GM23338 (cell line): ENCODE measurements at regions not wholly inside any gene's neighbourhood (a gene's known extent, or its start where the extent isn't known, plus 50 kb on each side); places are given as distances from the start of the nearest gene placed in this dataset.
A peak's percentile ranks its signal among the peaks of the same experiment; 100 is the strongest.

Source experiments
- ATAC-seq: fragments of 200-7000 bp; cut with Tn5 transposase; 3 replicates; pipeline ENCODE4 v1.9.1; 2020
- DNase-seq: peaks from one replicate; pipeline ENCODE4 v3.0.0-alpha.2; 2015; ENCODE audit warnings: low spot score
- H2AFZ ChIP-seq: fragments of 200-600 bp; sonication (generic); 2 replicates; pipeline ENCODE4 v1.8.0; 2016; ENCODE audit warnings: antibody characterized with exemption, mild to moderate bottlenecking, moderate library complexity
- H3F3A ChIP-seq: fragments of 200-600 bp; sonication (generic); replicated peaks from 2 replicates; pipeline ENCODE4 v1.8.0; 2017; ENCODE audit warnings: antibody characterized with exemption, mixed run types, low read depth
- H3K27ac ChIP-seq: fragments of 200-600 bp; sonication (generic); 2 replicates; pipeline ENCODE4 v1.6.1; 2016; ENCODE audit warnings: low read depth
- H3K27me3 ChIP-seq: fragments of 200-600 bp; sonication (generic); 2 replicates; pipeline ENCODE4 v1.8.0; 2016; ENCODE audit warnings: mild to moderate bottlenecking, mixed run types, moderate library complexity; ENCODE audit not compliant: insufficient read depth
- H3K36me3 ChIP-seq: fragments of 200-600 bp; sonication (generic); 2 replicates; pipeline ENCODE4 v1.8.0; 2016; ENCODE audit warnings: mild to moderate bottlenecking; ENCODE audit not compliant: insufficient read depth
- H3K4me1 ChIP-seq: fragments of 200-600 bp; sonication (generic); 2 replicates; pipeline ENCODE4 v1.8.0; 2016; ENCODE audit warnings: mild to moderate bottlenecking, moderate library complexity; ENCODE audit not compliant: insufficient read depth
- H3K4me2 ChIP-seq: fragments of 200-600 bp; sonication (generic); 2 replicates; pipeline ENCODE4 v1.7.1; 2017; ENCODE audit warnings: mixed run types
- H3K4me3 ChIP-seq: fragments of 200-600 bp; sonication (generic); 2 replicates; pipeline ENCODE4 v1.6.1; 2016; ENCODE audit warnings: mixed run types
- H3K79me2 ChIP-seq: fragments of 200-600 bp; sonication (generic); replicated peaks from 2 replicates; pipeline ENCODE4 v1.8.0; 2017; ENCODE audit warnings: mild to moderate bottlenecking; ENCODE audit not compliant: insufficient read depth
- H3K9me2 ChIP-seq: fragments of 200-600 bp; sonication (generic); 2 replicates; pipeline ENCODE4 v1.8.0; 2017; ENCODE audit not compliant: insufficient read depth
- H4K20me1 ChIP-seq: fragments of 200-600 bp; sonication (generic); replicated peaks from 2 replicates; pipeline ENCODE4 v1.8.0; 2017; ENCODE audit warnings: mild to moderate bottlenecking; ENCODE audit not compliant: insufficient read depth
- H3K27ac Mint-ChIP-seq: 2 replicates; pipeline ENCODE4 v1.8.0; 2020; ENCODE audit warnings: inconsistent platforms, mild to moderate bottlenecking, moderate library complexity, mixed read lengths
- H3K27me3 Mint-ChIP-seq: 3 replicates; pipeline ENCODE4 v1.8.0; 2022; ENCODE audit warnings: low read depth, mild to moderate bottlenecking, moderate library complexity, mixed read lengths, inconsistent platforms; ENCODE audit not compliant: insufficient read depth, poor library complexity
- H3K36me3 Mint-ChIP-seq: 3 replicates; pipeline ENCODE4 v1.8.0; 2021; ENCODE audit warnings: low read depth, mild to moderate bottlenecking, inconsistent platforms, moderate library complexity, mixed read lengths
- H3K4me1 Mint-ChIP-seq: 3 replicates; pipeline ENCODE4 v1.8.0; 2020; ENCODE audit warnings: mild to moderate bottlenecking, inconsistent platforms, mixed read lengths
- H3K4me3 Mint-ChIP-seq: 3 replicates; pipeline ENCODE4 v1.8.0; 2021; ENCODE audit warnings: moderate library complexity, mild to moderate bottlenecking, inconsistent platforms, mixed read lengths
- H3K9me3 Mint-ChIP-seq: 3 replicates; pipeline ENCODE4 v1.8.0; 2020; ENCODE audit warnings: moderate library complexity, mild to moderate bottlenecking, inconsistent platforms, mixed read lengths
- CREB1 ChIP-seq: fragments of 250-450 bp; sonication (Bioruptor Pico); IDR thresholded peaks from 2 replicates; pipeline ENCODE4 v1.5.0; 2020; ENCODE audit warnings: low read depth, mild to moderate bottlenecking, moderate library complexity
- EZH2 ChIP-seq: fragments of 200-600 bp; sonication (generic); IDR thresholded peaks from one replicate; pipeline ENCODE4 v1.8.0; 2017; ENCODE audit warnings: antibody characterized with exemption, mild to moderate bottlenecking, low read depth; ENCODE audit not compliant: unreplicated experiment
- EZH2phosphoT487 ChIP-seq: fragments of 200-600 bp; sonication (generic); IDR thresholded peaks from one replicate; pipeline ENCODE4 v1.8.1; 2018; ENCODE audit warnings: antibody characterized with exemption; ENCODE audit not compliant: unreplicated experiment
- JUNB ChIP-seq: IDR thresholded peaks from one replicate; pipeline ENCODE4 v1.6.1; 2016; ENCODE audit warnings: antibody characterized with exemption; ENCODE audit not compliant: unreplicated experiment
- POLR2AphosphoS5 ChIP-seq: IDR thresholded peaks from 2 replicates; pipeline ENCODE4 v1.6.1; 2016; ENCODE audit warnings: antibody characterized with exemption, low read depth
- REST ChIP-seq: IDR thresholded peaks from one replicate; pipeline ENCODE4 v1.6.1; 2018; ENCODE audit warnings: antibody characterized with exemption; ENCODE audit not compliant: unreplicated experiment
- STAT1 ChIP-seq: IDR thresholded peaks from one replicate; pipeline ENCODE4 v1.6.1; 2016; ENCODE audit warnings: antibody characterized with exemption; ENCODE audit not compliant: unreplicated experiment
- ZNF462 ChIP-seq: fragments of 250-450 bp; sonication (Bioruptor Pico); IDR thresholded peaks from 2 replicates; pipeline ENCODE4 v1.5.0; 2020; ENCODE audit warnings: mild to moderate bottlenecking, moderate library complexity

- Histone ChIP-seq H3K9me2 (no peaks in the 10 kb centered on the region), H4K20me1 (no peaks in the 10 kb centered on the region), H3K27me3 (no peaks in the 10 kb centered on the region), H3K79me2 (no peaks in the 10 kb centered on the region), H3K36me3 (no peaks in the 10 kb centered on the region), H3K4me3 (no peak overlapping the region), H3K4me2 (no peak overlapping the region), H3F3A (no peaks in the 10 kb centered on the region), H3K4me1 (no peaks in the 10 kb centered on the region), H3K27ac (no peak overlapping the region), H2AFZ (peak overlapping the region; percentile 60; the same call in 1 of the 2 replicates)
- ATAC-seq: no peak
- no peaks in the 10 kb centered on the region for H3K27me3 Mint-ChIP-seq
- peaks cover 12% of the 10 kb centered on the region for H3K9me3 Mint-ChIP-seq
- no peak overlapping the region for H3K4me3 Mint-ChIP-seq
- H3K4me1 Mint-ChIP-seq: no peaks in the 10 kb centered on the region
- TF ChIP-seq POLR2AphosphoS5: no peak
- TF ChIP-seq STAT1: no peak
- TF ChIP-seq REST: no peak
- no peak for DNase-seq
- no peaks in the 10 kb centered on the region for H3K36me3 Mint-ChIP-seq
- H3K27ac Mint-ChIP-seq: no peak overlapping the region
Observed at GRCh38 chr2:203809084-203809521, 58.5 kb upstream of the CTLA4 start.

GRCh38 chr2:203809991-203810510 is 57.5 kb upstream of the CTLA4 start:
- no peaks in the 10 kb centered on the region for H3K36me3 Mint-ChIP-seq
- no peak for DNase-seq
- Histone ChIP-seq H3K9me2 (no peaks in the 10 kb centered on the region), H3K79me2 (no peaks in the 10 kb centered on the region), H3K36me3 (no peaks in the 10 kb centered on the region), H2AFZ (peak overlapping the region; percentile 60; the same call in 1 of the 2 replicates), H3K4me3 (no peak overlapping the region), H3K27ac (no peak overlapping the region), H3K27me3 (no peaks in the 10 kb centered on the region), H3K4me1 (no peaks in the 10 kb centered on the region), H3F3A (no peaks in the 10 kb centered on the region), H3K4me2 (no peak overlapping the region), H4K20me1 (no peaks in the 10 kb centered on the region)
- no peak for ATAC-seq
- H3K4me3 Mint-ChIP-seq: no peak overlapping the region
- peak overlapping the region; percentile 21; the same call in 1 of the 2 replicates for H3K27ac Mint-ChIP-seq
- H3K27me3 Mint-ChIP-seq: no peaks in the 10 kb centered on the region
- H3K4me1 Mint-ChIP-seq: no peaks in the 10 kb centered on the region
- H3K9me3 Mint-ChIP-seq: peaks cover 7% of the 10 kb centered on the region; the same call in 1 of the 3 replicates
- no peak for TF ChIP-seq JUNB
- no peak for TF ChIP-seq REST
- TF ChIP-seq ZNF462 (CRISPR knock-in tag): no peak
- no peak for TF ChIP-seq EZH2
- TF ChIP-seq CREB1 (CRISPR knock-in tag): no peak
- no peak for TF ChIP-seq EZH2phosphoT487
